Fibroblast of villous mesenchyme (primary cell): ENCODE measurements at regions not wholly inside any gene's neighbourhood (a gene's known extent, or its start where the extent isn't known, plus 50 kb on each side); places are given as distances from the start of the nearest gene placed in this dataset.

Experiments
- DNase-seq: peaks from one replicate; pipeline ENCODE4 v3.0.0-alpha.2; 2010; ENCODE audit warnings: low read depth
- H3K4me3 ChIP-seq: 2 replicates; pipeline ENCODE4 v1.5.1; 2011; ENCODE audit warnings: low read depth, mild to moderate bottlenecking, low read length
- CTCF ChIP-seq: IDR thresholded peaks from 2 replicates; pipeline ENCODE4 v1.5.1; 2012; ENCODE audit warnings: low read depth, mild to moderate bottlenecking, low read length; ENCODE audit not compliant: insufficient read depth

DNA sequence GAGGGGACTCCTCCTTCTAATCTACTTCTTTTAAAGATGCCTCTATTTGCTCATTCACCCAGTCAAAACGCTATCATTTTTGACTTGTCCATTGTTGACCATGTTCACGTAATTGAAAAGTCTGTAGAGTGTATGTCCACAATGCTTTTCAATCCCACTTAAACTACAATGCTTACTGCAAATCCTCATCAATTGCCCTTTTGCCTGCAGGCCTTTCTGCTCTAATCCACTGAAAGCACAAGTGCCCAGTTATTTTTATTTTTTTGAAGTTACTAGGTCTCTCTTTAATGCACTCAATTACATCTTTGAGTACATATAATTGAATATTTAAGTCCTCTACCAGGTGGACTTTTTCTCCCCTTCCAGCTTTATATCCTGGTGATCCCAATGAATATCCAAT is 437.4 kb downstream of the PDGFC start:
- TF ChIP-seq CTCF = no peak
- H3K4me3 ChIP-seq = no peak overlapping the region
- DNase-seq = no peak

DNA sequence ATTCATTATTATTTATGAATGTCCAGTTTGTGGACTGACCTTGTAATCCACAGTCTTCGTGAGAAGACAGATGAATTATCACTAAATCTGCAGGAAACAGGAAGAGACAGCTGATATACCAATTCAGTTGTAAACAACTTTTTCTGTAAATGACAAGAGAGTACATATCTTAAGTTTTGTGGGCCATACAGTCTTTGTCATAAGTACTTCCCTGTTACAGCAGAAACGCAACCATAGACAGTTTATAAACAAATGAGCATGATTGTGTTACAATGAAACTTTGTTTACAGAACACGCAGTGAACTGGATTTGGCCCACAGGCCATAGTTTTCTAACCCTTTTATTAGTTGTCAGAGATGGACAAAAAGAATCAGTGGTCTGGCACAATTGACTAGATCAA is 443.4 kb downstream of the PDGFC start:
- H3K4me3 ChIP-seq = no peak overlapping the region
- DNase-seq = peak; percentile 57
- no peak for TF ChIP-seq CTCF

- TF ChIP-seq CTCF = no peak
- DNase-seq = no peak
- H3K4me3 ChIP-seq = no peak overlapping the region
Measured at GRCh38 chr4:156527237-156527993, 444.2 kb downstream of the PDGFC start.

DNA sequence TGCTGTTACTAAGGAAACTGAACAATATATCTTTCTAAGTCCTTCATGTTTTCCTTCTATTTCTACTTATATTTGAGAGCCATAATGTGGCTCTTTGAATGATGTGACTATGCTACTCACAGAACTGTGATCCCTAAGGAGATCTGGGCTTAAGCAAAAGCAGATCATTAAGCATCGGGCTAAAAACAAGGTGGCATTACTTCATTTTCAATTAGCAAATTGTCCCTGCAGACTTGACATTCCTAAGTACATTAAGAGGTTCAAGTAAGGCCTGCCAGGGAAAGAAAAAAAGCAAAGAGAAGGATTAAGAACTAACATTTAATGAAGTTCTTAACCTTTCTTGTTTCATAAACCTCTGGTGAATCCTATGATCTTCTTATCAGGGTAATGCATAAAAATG is 447.6 kb downstream of the PDGFC start:
- no peak overlapping the region for H3K4me3 ChIP-seq
- no peak for TF ChIP-seq CTCF
- no peak for DNase-seq

GRCh38 chr4:156523492-156523891 is 448.1 kb downstream of the PDGFC start:
- H3K4me3 ChIP-seq = no peak overlapping the region
- DNase-seq = no peak
- no peak for TF ChIP-seq CTCF

GRCh38 chr4:156521631-156522030 is 450.0 kb downstream of the PDGFC start:
- no peak overlapping the region for H3K4me3 ChIP-seq
- no peak for TF ChIP-seq CTCF
- no peak for DNase-seq

- no peak for DNase-seq
- no peak for TF ChIP-seq CTCF
- no peak overlapping the region for H3K4me3 ChIP-seq
Measured at GRCh38 chr4:156517956-156518355, 453.6 kb downstream of the PDGFC start.
